Uterus (tissue), 2 donors: ENCODE measurements at regions not wholly inside any gene's neighbourhood (a gene's known extent, or its start where the extent isn't known, plus 50 kb on each side); places are given as distances from the start of the nearest gene placed in this dataset.

Source experiments
- CTCF ChIP-seq, 4 experiments: fragments of 200-600 bp in 2 of 4; fragments of 450-650 bp in 2 of 4; sonication (generic) in 2 of 4; IDR thresholded peaks; one replicate each; pipeline ENCODE4 v1.5.1; 2016 to 2019; ENCODE audit warnings: antibody characterized with exemption in 4 of 4, mild to moderate bottlenecking in 2 of 4, moderate library complexity in 1 of 4
- POLR2A ChIP-seq, 2 donors: fragments of 450-650 bp; IDR thresholded peaks; one replicate each; pipeline ENCODE4 v1.6.1; 2016; ENCODE audit warnings: antibody characterized with exemption in 2 of 2, mild to moderate bottlenecking in 1 of 2, moderate library complexity in 1 of 2

GRCh38 chr5:114311968-114312367 is 49.9 kb upstream of the KCNN2 start:
- TF ChIP-seq CTCF (IDR thresholded peaks at IDR 0.05), result no peak
- no peak for TF ChIP-seq POLR2A (IDR thresholded peaks at IDR 0.05)
